ENCODE measurements at regions not wholly inside any gene's neighbourhood (a gene's known extent, or its start where the extent isn't known, plus 50 kb on each side); places are given as distances from the start of the nearest gene placed in this dataset.
"Not testable (repeated sequence)": the region's sequence is repeated elsewhere in the genome, so short reads cannot be mapped to it uniquely, and the experiment has no call there.

DNA sequence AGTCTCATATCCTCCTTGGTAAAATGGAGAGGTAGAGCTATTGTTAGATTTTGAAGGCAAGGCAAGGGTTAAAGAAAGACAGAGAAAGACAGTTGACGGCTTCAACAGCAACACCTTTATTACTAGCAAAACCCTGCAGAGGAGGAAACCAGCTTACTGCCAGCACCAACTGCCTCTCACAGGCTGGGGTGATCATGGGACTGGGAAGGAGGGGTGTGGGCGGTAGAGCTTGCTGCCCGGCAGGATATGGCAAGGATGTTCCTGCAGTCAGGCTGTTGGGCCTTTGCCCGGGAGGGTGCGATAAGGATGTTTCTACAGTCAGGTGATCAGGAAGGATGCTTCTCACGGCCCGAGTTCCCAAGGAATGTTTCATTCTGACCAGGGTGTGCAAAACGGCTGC is 310.0 kb downstream of the FOXD4L4 start:
- H4K12ac ChIP-seq (ENCODE audit: low read depth, low read length); H3K27ac ChIP-seq (ENCODE audit: low read depth, low read length); H3K27me3 ChIP-seq (ENCODE audit: insufficient read depth, low read length); H3K79me1 ChIP-seq (ENCODE audit: low read length); H3K36me3 ChIP-seq (ENCODE audit: control insufficient read depth in 1 of 2, insufficient read depth in 2 of 2, low read length in 2 of 2); H2AK5ac ChIP-seq (ENCODE audit: low read length); H3K4me3 ChIP-seq (ENCODE audit: low read depth, low read length); H3K18ac ChIP-seq (ENCODE audit: low read length); H3K9ac ChIP-seq (ENCODE audit: low read length); H3K9me3 ChIP-seq (ENCODE audit: insufficient read depth, low read depth, low read length); H3K23ac ChIP-seq (ENCODE audit: low read length); H4K91ac ChIP-seq (ENCODE audit: low read depth, low read length); H2AFZ ChIP-seq (ENCODE audit: insufficient read depth, low read length, poor library complexity); H3K79me2 ChIP-seq (ENCODE audit: control insufficient read depth, insufficient read depth, low read length, poor library complexity); H3K4me1 ChIP-seq (ENCODE audit: control insufficient read depth in 1 of 2, insufficient read depth in 2 of 2, low read length in 2 of 2); H3K4me2 ChIP-seq (ENCODE audit: low read length); H3K4ac ChIP-seq (ENCODE audit: low read depth, low read length); H2BK12ac ChIP-seq (ENCODE audit: low read length); H2BK120ac ChIP-seq (ENCODE audit: insufficient read depth, low read length, poor library complexity); H2BK5ac ChIP-seq (ENCODE audit: low read depth, low read length, poor library complexity); H3K14ac ChIP-seq (ENCODE audit: low read length); DNase-seq; H4K8ac ChIP-seq (ENCODE audit: low read depth, low read length): not testable (repeated sequence)
- WGBS (ENCODE audit: extremely low coverage, insufficient coverage, insufficient read length) = no CpG with 5 or more reads among the region's 8 CpGs

GRCh38 chr9:66049721-66050120 is 312.8 kb downstream of the FOXD4L4 start:
- not testable (repeated sequence) for H3K4me1 ChIP-seq (ENCODE audit: control insufficient read depth in 1 of 2, insufficient read depth in 2 of 2, low read length in 2 of 2); H4K8ac ChIP-seq (ENCODE audit: low read depth, low read length); H3K14ac ChIP-seq (ENCODE audit: low read length); H3K9me3 ChIP-seq (ENCODE audit: insufficient read depth, low read depth, low read length); H3K18ac ChIP-seq (ENCODE audit: low read length); H3K79me2 ChIP-seq (ENCODE audit: control insufficient read depth, insufficient read depth, low read length, poor library complexity); H2BK12ac ChIP-seq (ENCODE audit: low read length); H3K4me3 ChIP-seq (ENCODE audit: low read depth, low read length); H2BK120ac ChIP-seq (ENCODE audit: insufficient read depth, low read length, poor library complexity); H3K9ac ChIP-seq (ENCODE audit: low read length); DNase-seq; H2AFZ ChIP-seq (ENCODE audit: insufficient read depth, low read length, poor library complexity); H3K27ac ChIP-seq (ENCODE audit: low read depth, low read length); H3K36me3 ChIP-seq (ENCODE audit: control insufficient read depth in 1 of 2, insufficient read depth in 2 of 2, low read length in 2 of 2); H4K91ac ChIP-seq (ENCODE audit: low read depth, low read length); H4K12ac ChIP-seq (ENCODE audit: low read depth, low read length); H3K79me1 ChIP-seq (ENCODE audit: low read length); H2AK5ac ChIP-seq (ENCODE audit: low read length); H3K23ac ChIP-seq (ENCODE audit: low read length); H3K27me3 ChIP-seq (ENCODE audit: insufficient read depth, low read length); H3K4me2 ChIP-seq (ENCODE audit: low read length); H2BK5ac ChIP-seq (ENCODE audit: low read depth, low read length, poor library complexity); H3K4ac ChIP-seq (ENCODE audit: low read depth, low read length)
- no CpG with 5 or more reads among the region's 2 CpGs for WGBS (ENCODE audit: extremely low coverage, insufficient coverage, insufficient read length)

GRCh38 chr9:66054705-66055104 is 317.8 kb downstream of the FOXD4L4 start:
- H3K4me1 ChIP-seq (ENCODE audit: control insufficient read depth in 1 of 2, insufficient read depth in 2 of 2, low read length in 2 of 2); H3K9ac ChIP-seq (ENCODE audit: low read length); H3K36me3 ChIP-seq (ENCODE audit: control insufficient read depth in 1 of 2, insufficient read depth in 2 of 2, low read length in 2 of 2); H2BK120ac ChIP-seq (ENCODE audit: insufficient read depth, low read length, poor library complexity); H3K18ac ChIP-seq (ENCODE audit: low read length); H3K27me3 ChIP-seq (ENCODE audit: insufficient read depth, low read length); H3K4ac ChIP-seq (ENCODE audit: low read depth, low read length); H3K14ac ChIP-seq (ENCODE audit: low read length); DNase-seq; H4K12ac ChIP-seq (ENCODE audit: low read depth, low read length); H3K9me3 ChIP-seq (ENCODE audit: insufficient read depth, low read depth, low read length); H3K23ac ChIP-seq (ENCODE audit: low read length); H3K4me3 ChIP-seq (ENCODE audit: low read depth, low read length); H3K4me2 ChIP-seq (ENCODE audit: low read length); H3K79me2 ChIP-seq (ENCODE audit: control insufficient read depth, insufficient read depth, low read length, poor library complexity); H4K91ac ChIP-seq (ENCODE audit: low read depth, low read length); H3K79me1 ChIP-seq (ENCODE audit: low read length); H3K27ac ChIP-seq (ENCODE audit: low read depth, low read length); H2AFZ ChIP-seq (ENCODE audit: insufficient read depth, low read length, poor library complexity); H2BK12ac ChIP-seq (ENCODE audit: low read length); H4K8ac ChIP-seq (ENCODE audit: low read depth, low read length); H2BK5ac ChIP-seq (ENCODE audit: low read depth, low read length, poor library complexity); H2AK5ac ChIP-seq (ENCODE audit: low read length): not testable (repeated sequence)
- WGBS (ENCODE audit: extremely low coverage, insufficient coverage, insufficient read length) = no CpG with 5 or more reads among the region's 2 CpGs

DNA sequence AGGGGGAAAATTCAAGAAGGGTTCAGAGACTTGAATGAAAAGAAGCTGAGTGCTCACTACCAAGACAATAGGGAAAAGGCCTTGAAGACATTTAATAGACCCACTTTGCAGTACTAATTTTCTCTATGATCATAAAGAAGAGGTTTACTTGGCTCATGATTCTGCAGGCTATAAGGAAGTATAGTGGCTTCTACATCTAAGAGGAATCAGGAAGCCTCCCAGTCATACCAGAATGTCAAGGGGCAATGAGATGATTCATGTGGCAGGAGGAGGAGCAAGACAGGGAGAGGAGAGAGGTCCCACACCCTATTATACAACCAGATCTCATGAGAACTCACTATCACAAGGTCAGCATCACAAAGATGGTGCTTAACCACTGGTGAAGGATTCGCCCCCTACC is 323.7 kb downstream of the FOXD4L4 start:
- not testable (repeated sequence) for H2AK5ac ChIP-seq (ENCODE audit: low read length); DNase-seq; H4K12ac ChIP-seq (ENCODE audit: low read depth, low read length); H3K36me3 ChIP-seq (ENCODE audit: control insufficient read depth in 1 of 2, insufficient read depth in 2 of 2, low read length in 2 of 2); H3K9ac ChIP-seq (ENCODE audit: low read length); H3K23ac ChIP-seq (ENCODE audit: low read length); H2BK120ac ChIP-seq (ENCODE audit: insufficient read depth, low read length, poor library complexity); H3K18ac ChIP-seq (ENCODE audit: low read length); H3K4ac ChIP-seq (ENCODE audit: low read depth, low read length); H3K27ac ChIP-seq (ENCODE audit: low read depth, low read length); H3K4me2 ChIP-seq (ENCODE audit: low read length); H2BK12ac ChIP-seq (ENCODE audit: low read length); H3K9me3 ChIP-seq (ENCODE audit: insufficient read depth, low read depth, low read length); H3K27me3 ChIP-seq (ENCODE audit: insufficient read depth, low read length); H3K79me1 ChIP-seq (ENCODE audit: low read length); H4K8ac ChIP-seq (ENCODE audit: low read depth, low read length); H2BK5ac ChIP-seq (ENCODE audit: low read depth, low read length, poor library complexity); H3K14ac ChIP-seq (ENCODE audit: low read length); H3K4me1 ChIP-seq (ENCODE audit: control insufficient read depth in 1 of 2, insufficient read depth in 2 of 2, low read length in 2 of 2); H4K91ac ChIP-seq (ENCODE audit: low read depth, low read length); H2AFZ ChIP-seq (ENCODE audit: insufficient read depth, low read length, poor library complexity); H3K79me2 ChIP-seq (ENCODE audit: control insufficient read depth, insufficient read depth, low read length, poor library complexity); H3K4me3 ChIP-seq (ENCODE audit: low read depth, low read length)
- WGBS (ENCODE audit: extremely low coverage, insufficient coverage, insufficient read length) = no CpG with 5 or more reads among the region's 1 CpG
